Activated T-cell treated with anti-CD3 and anti-CD28 coated beads for 48 hours (primary cell): ENCODE measurements at regions not wholly inside any gene's neighbourhood (a gene's known extent, or its start where the extent isn't known, plus 50 kb on each side); places are given as distances from the start of the nearest gene placed in this dataset.

Source experiments
- DNase-seq: peaks from one replicate; pipeline ENCODE4 v3.0.0-alpha.2; 2020; ENCODE audit warnings: low read depth

GRCh38 chr2:4579977-4580376 is 876.6 kb downstream of the DCDC2C start:
- DNase-seq = no peak

DNA sequence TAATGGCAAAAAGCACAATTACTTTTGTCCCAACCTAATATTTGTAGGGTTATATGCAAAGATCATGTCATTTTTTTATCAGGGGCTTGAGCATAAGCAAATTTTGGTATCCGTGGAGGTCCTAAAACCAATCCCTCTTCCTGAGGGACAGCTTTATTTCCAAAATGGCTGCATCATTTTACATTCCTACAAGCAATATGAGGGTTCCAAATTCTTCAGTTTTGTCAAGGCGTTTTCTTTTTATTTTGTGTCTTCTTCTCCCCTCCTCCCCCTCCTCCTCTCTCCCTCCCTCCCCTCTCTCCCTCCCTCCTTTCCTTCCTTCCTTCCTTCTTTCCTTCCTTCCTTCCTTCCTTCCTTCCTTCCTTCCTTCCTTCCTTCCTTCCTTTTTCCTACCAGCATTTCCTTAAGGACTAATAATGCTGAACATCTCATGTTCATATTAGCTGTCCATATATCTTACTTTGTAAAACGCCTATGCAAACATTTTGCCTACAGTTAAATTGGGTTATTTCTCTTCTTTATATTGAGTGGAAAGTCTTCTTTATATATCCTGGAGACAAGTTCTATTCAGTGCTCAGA is 881.8 kb downstream of the DCDC2C start:
- no peak for DNase-seq

GRCh38 chr2:4588606-4589005 is 885.2 kb downstream of the DCDC2C start:
- DNase-seq = no peak

DNA sequence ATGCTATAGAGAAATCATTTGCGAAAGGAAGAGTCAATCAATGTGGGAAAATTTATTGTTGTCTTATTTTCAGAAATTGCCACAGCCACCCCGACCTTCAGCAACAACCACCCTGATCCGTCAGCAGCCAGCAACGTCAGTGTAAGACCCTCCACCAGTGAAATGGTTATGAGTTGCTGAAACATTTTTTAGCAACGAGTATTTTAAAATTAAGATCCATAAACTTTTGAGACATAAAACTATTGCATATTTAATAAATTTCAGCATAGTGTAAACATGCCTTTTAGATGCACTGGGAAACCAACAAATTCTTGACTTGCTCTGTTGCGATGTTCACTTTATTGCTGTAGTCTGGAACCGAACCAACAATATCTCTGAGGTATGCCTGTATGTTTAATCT is 887.9 kb downstream of the DCDC2C start:
- DNase-seq = no peak

DNA sequence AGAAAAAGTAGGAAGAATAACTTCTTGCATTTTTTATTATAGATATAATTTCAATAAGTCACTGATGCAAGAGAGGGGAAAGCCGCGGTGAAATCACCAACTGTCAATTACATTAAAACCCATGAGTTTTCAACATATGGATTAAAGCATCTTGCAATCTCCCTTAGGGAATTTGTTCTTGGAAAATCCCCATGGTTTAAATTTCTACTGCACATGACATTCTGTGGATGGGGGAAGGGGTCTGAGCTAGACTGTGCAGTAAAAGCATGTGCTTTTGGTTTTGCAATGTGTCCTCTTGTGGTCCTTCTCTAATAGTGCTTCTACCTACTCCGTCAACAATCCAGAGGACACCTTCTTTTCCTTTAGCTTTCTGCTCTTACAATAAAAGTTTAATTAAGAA is 894.0 kb downstream of the DCDC2C start:
- DNase-seq = no peak

DNA sequence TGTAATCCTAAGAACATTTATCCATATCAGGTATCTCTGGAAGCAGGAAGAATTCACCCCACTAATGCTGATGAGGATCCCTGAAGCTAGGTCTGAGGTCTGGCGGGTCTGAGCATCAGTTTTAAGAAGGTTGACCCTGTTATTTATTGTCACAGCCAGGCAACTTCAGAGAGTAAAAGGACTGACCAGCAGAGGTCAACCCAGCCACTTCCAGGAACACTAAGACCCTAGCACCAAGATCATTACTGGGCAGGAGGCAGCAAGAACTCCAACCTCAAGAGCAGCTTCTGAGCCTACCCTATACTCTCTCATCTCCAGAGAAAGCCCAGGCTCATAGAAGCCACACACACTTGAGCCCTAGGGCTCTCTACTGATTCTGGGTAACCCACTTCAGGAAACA is 901.4 kb downstream of the DCDC2C start:
- no peak for DNase-seq

GRCh38 chr2:4618141-4618540 is 914.8 kb downstream of the DCDC2C start:
- no peak for DNase-seq

DNA sequence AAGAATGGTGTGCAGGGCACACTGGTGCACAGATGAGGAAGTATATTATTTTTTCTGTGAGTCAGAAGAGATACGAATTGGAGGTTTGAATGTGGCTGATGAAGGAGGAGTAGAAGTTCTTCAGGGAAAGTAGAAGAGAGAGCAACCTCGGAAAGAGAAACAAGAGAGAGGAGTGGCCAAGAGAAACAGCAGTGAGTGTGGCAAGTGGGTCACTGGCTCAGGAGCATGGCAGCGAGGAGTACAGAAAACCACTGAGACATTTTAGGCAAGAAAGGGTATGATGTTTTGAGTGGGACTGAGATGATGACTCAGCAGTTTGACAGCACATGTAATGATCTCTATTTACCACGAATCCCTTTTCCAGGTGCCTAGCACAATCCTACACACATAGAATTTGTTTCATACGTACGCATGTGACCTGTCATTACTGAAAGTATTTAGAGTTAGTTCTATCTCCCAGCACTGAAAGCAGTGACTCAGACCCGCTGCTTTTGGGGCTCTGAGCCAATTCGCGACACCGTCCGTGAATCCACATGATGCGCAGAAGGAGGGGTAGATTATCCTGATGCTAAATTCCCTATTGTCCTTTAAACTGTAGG is 915.4 kb downstream of the DCDC2C start:
- no peak for DNase-seq

GRCh38 chr2:4628998-4629501 is 925.7 kb downstream of the DCDC2C start:
- DNase-seq = no peak

DNA sequence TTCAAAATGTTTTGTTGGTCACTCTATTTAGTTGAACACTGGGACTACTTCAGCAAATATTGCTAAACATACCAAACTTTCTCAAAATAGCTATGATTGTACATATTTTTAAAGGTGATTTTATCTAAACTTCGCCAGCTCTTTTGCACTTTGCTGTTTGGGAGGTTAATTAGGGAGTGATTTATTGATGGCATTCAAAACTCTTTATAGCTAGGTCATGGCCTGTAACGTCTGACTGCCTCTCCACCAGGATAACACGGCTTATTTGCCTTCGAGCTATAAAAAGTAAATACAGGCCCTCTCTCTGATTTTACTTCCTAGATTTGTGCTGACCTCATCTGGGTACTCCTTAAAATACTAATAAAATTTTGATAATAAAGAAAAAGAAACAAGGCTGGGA is 931.9 kb downstream of the DCDC2C start:
- DNase-seq = no peak

DNA sequence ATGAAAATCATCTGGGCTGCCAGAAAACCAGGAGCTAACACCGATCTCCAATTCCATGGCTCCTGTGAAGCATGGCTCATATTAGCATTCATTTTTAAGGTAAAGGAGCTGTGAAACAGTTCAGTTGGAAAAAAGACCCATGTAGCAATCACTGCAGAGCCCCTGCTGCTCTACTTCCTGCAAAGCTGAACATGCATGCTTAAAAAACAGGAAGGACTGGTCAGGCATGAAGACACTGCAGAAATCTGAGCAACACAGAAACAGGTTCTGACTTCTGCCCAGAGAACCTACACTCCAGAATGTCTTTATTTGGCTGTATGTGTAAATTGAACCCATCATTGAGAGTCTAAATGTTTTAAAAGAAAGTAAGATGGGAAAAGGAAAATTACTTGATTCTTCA is 950.6 kb downstream of the DCDC2C start:
- no peak for DNase-seq

DNA sequence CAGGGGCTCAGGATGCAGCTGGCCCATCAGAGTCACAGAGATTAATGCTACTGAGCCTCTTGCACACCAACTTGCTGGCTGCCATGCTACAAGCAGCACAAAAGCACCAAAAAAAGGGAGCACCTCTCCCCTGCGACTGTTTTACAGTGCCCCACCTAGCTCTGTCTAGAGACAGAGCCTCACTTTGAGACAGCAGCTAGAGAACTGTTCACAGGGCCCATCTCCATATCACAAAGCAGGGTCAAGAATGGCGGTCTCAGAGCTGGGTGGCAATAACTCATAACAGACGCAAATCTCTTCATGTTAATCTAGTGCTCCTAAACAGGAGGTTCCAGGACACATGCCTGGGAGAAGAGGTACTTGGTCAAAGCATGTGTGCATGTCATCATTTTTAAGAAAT is 953.0 kb downstream of the DCDC2C start:
- no peak for DNase-seq

DNA sequence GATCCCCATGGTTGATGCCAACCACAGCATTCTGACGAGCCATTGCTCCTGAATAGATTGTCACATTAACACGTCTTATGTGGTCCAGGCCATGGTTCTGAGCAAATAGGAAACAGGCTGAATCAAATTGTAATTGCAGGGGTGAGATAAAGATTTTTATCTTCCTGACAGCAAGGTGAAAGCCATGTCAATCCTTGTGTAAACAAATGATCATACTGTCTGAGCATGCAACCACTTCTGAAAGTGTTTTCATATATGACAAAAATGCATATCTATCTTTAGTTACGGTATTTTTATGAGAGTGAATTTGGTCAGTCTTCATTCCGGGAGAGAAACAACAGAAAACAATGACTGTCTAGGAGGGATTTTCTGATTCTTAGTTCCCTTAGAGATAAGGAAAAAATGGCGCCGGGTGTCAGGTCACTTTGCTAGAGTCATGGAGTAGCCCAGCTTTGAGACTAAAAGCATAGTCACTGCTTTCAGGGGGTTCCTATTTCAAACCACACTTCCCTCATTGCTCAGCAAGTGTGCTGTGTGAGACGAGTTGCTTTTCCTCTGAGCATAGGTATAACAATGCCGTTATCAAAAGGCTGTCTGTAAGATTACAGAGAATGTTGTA is 958.9 kb downstream of the DCDC2C start:
- DNase-seq = no peak

GRCh38 chr2:4668381-4668780 is 965.0 kb downstream of the DCDC2C start:
- DNase-seq = no peak

GRCh38 chr2:4670331-4670730 is 967.0 kb downstream of the DCDC2C start:
- DNase-seq = no peak

GRCh38 chr2:4673025-4673489 is 969.7 kb downstream of the DCDC2C start:
- no peak for DNase-seq

DNA sequence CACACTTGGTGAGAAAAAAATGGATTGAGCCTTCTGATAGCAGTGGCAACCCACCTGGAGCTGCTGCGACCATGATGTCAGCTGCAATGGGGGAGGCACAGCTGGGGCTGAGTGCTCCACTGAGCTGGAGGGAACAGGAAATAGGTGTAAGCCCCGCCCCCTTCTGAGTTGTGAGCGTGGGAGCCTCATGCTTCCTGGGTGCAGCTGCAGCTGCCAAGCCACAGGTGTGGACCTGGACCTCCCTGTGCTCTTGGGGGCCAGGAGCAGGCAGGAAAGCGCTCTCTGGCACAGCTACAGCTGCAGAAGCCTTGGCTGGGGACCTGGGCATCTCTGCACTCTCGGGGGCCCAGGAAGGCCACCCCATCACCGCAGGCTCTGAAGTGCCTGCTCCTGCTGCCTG is 970.6 kb downstream of the DCDC2C start:
- DNase-seq = peak; percentile 5

DNA sequence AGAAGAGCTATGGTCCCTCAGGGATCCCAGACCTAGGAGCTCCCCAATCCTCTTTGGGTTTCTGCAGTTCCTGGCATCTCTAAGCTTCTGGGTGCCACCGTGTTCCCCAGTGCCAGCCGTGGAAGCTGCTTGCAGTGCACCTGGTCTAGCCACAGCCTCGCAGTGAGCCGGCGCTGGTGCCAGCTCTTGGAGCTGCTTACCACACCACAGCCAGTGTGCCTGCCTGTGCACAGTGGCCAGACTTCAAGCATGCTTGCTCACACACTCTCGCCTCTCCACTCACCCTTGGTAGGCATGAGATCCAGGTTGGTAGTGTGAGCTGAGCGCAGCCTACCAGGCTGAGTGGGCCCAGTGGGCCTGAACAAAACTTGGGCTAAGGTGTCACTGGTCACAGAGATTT is 971.9 kb downstream of the DCDC2C start:
- no peak for DNase-seq

- no peak for DNase-seq
These were observed 975.6 kb downstream of the DCDC2C start for GRCh38 chr2:4678927-4679326.

- DNase-seq = no peak
These were observed 976.0 kb downstream of the DCDC2C start for GRCh38 chr2:4679391-4679790.

- DNase-seq = no peak
These were observed 981.5 kb downstream of the DCDC2C start for GRCh38 chr2:4684921-4685320.

DNA sequence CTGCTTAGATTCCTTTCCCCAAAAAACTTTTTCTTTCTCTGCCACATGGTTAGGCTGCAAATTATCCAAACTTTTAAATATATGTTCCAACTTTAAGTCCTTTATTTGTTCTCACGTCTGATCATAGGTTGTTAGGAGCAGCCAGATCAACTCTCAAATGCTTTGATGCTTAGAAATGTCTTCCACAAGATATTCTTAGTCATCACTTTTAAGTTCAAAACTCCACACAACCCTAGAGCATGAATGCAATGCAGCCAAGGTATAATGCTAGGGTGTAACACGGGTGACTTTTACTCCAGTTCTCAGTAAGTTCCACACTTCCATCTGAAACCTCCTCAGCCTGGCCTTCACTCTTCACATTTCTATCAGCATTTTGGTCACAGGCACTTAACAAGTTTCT is 987.5 kb downstream of the DCDC2C start:
- DNase-seq = no peak

DNA sequence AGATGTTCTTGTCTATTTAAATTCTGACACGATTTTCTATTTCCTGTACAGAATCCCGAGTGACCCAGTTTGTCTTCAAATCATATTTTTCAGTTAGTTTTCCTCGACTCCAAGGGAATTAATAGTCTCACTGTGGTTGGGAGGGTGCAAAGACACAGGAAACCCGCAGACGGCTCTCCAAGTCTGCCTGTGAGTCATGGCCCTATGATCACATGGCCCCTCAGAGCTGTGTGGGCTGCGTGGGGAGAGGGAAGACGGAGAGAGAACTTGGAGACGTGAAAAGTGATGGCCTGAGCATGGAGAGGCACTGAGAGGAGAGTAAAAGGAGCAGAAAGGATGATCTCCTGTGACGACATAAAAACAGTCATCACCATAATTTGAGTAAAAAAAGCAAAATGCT is 989.9 kb downstream of the DCDC2C start:
- no peak for DNase-seq
